ENCODE measurements at regions not wholly inside any gene's neighbourhood (a gene's known extent, or its start where the extent isn't known, plus 50 kb on each side); places are given as distances from the start of the nearest gene placed in this dataset.

DNA sequence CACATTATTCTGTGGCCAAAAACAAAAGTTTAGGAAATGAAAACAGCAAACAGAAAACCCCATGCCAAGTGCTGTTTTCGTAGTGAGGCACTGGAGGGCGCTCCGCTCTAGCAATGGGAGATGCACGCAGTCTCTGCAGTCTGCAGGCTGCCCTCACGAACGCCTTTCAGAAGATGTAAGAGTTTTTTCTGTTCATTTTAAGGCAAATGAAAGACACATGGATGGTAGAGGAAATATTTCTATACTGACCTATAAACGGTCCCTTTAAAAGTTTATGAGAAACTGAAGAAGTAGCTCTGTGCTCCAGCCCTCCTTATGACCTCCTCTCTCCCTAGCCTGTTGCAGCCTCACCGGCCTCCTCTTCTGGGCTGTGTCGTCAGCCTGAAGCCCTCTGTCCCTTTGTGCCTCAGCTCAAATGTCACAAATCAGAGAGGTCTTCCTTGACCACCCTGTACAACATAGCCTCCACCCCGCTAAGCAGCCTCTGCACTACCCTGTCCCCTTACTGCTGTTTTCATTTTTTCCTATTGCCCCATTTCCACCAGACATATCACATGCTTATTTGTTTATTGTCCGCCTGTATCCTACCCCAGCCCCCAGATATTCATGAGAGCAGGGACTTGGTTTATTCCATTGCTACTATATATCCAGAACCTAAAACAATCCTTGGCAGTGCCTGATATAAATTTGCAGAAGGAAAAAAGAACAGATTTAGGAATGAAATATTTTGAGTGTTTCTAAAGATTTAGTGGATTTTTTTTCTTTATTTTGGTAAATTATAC, 116.4 kb downstream of the TM9SF2 start (continued):
- TF ChIP-seq, protein P1, sequence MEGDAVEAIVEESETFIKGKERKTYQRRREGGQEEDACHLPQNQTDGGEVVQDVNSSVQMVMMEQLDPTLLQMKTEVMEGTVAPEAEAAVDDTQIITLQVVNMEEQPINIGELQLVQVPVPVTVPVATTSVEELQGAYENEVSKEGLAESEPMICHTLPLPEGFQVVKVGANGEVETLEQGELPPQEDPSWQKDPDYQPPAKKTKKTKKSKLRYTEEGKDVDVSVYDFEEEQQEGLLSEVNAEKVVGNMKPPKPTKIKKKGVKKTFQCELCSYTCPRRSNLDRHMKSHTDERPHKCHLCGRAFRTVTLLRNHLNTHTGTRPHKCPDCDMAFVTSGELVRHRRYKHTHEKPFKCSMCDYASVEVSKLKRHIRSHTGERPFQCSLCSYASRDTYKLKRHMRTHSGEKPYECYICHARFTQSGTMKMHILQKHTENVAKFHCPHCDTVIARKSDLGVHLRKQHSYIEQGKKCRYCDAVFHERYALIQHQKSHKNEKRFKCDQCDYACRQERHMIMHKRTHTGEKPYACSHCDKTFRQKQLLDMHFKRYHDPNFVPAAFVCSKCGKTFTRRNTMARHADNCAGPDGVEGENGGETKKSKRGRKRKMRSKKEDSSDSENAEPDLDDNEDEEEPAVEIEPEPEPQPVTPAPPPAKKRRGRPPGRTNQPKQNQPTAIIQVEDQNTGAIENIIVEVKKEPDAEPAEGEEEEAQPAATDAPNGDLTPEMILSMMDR (CRISPR knock-in tag; IDR thresholded peaks at IDR 0.05), result peak; percentile 79

DNA sequence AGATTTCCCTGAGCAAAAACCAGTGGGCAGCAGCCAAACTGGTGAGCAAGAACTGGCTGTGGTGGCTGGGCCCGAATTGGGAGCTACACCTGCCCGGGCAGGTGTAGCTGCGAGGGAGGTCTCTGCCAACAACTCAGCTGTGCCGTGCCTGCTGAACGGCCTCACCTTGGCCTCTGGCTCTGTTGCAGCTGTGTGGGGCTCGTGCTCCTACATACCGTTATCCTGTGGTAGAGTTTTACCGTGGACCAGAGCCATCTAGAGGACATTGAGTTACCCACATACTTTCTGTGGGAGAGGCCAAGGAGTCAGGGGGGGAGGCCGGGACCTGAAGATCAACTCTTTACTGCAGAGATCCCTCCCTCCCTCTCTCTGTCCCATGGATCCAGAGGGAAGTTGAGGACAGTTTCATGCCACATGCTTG, 113.2 kb downstream of the TM9SF2 start:
- Histone ChIP-seq H3K9ac (ENCODE audit: insufficient read depth, low read depth, low read length) (no peak overlapping the region), H2AFZ (ENCODE audit: low read length) (no peak overlapping the region), H3K79me2 (ENCODE audit: insufficient read depth, low read length) (peaks cover 2% of the 10 kb centered on the region), H3K4me3 (replicated peaks in 1 of 3; ENCODE audit: insufficient read depth in 1 of 3, low read depth in 2 of 3, low read length in 3 of 3) (peak overlapping the region in 1 of 3 experiments; percentile 46; a peak in 2 of 6 replicates), H3K27ac (ENCODE audit: extremely low read length, insufficient read depth, low read length) (no peak overlapping the region), H3K36me3 (replicated peaks in 1 of 2; ENCODE audit: control insufficient read depth in 1 of 2, insufficient read depth in 2 of 2, low read length in 2 of 2) (no peaks in the 10 kb centered on the region), H3K27me3 (ENCODE audit: control insufficient read depth in 1 of 2, insufficient read depth in 2 of 2, low read length in 2 of 2) (no peaks in the 10 kb centered on the region), H4K20me1 (ENCODE audit: insufficient read depth, low read length) (peaks cover 5% of the 10 kb centered on the region; the same call in 1 of the 2 replicates), H3K4me2 (ENCODE audit: low read depth, low read length) (peak overlapping the region; percentile 61), H3K4me1 (ENCODE audit: insufficient read depth, low read length) (peaks cover 49% of the 10 kb centered on the region), H3K9me3 (ENCODE audit: low read length) (no peaks in the 10 kb centered on the region)
- DNase-seq (ENCODE audit: low spot score), result peak; percentile 76
- no TSS peak for BruUV-seq (replicated peaks)
- in situ Hi-C loops (cut with HindIII; ENCODE audit: extremely low pct_ligation_motif_present, low pct_unique_long_range_greater_than_20kb) (no loop called here), intact Hi-C loops (cut with micrococcal nuclease; ENCODE audit: unreplicated experiment) (loop anchor here (1.0 to 5.0 kb wide), 3 partner anchors 14 to 86 kb away; no protein-coding TSS in a partner anchor)
- no peak for FAIRE-seq
- peak; percentile 98 for ATAC-seq
- 17% methylated on average over 1 of the region's 9 CpGs for WGBS (ENCODE audit: low lambda C conversion rate)
- POLR2A ChIA-PET, result interaction anchor here (1.5 kb wide), 1 partner anchor 8 kb away, joined by 7 read pairs; the partner anchor contains the start of gene CLYBL
- CTCF ChIA-PET (ENCODE audit: low intra/inter-chr PET ratio, low total read pairs), result interaction anchor here (1.1 to 1.9 kb wide), 3 partner anchors 14 to 86 kb away, joined by 4 to 8 read pairs (median 4); no protein-coding TSS in a partner anchor
- TF ChIP-seq KMT2B (CRISPR knock-in tag; IDR thresholded peaks at IDR 0.05), result 0 out of 2 replicates have a peak, but pooled peaks have one; percentile 25
- TF ChIP-seq RAD21 (CRISPR knock-in tag; IDR thresholded peaks at IDR 0.05), result peak; percentile 74; the same call in 1 of the 2 replicates
- TF ChIP-seq POLR2AphosphoS2 (IDR thresholded peaks at IDR 0.05; ENCODE audit: low read depth, low read length), result no peak
- peak; percentile 30; the same call in 1 of the 2 replicates for TF ChIP-seq KDM5B (CRISPR knock-in tag; IDR thresholded peaks at IDR 0.05; ENCODE audit: borderline replicate concordance)
- TF ChIP-seq, protein P2, sequence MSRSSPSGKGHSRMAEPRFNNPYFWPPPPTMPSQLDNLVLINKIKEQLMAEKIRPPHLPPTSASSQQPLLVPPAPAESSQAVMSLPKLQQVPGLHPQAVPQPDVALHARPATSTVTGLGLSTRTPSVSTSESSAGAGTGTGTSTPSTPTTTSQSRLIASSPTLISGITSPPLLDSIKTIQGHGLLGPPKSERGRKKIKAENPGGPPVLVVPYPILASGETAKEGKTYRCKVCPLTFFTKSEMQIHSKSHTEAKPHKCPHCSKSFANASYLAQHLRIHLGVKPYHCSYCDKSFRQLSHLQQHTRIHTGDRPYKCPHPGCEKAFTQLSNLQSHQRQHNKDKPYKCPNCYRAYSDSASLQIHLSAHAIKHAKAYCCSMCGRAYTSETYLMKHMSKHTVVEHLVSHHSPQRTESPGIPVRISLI (CRISPR knock-in tag; IDR thresholded peaks at IDR 0.05; ENCODE audit: borderline replicate concordance), result no peak
- 0 out of 2 replicates have a peak, but pooled peaks have one; percentile 28 for TF ChIP-seq GZF1 (CRISPR knock-in tag; IDR thresholded peaks at IDR 0.05)
- TF ChIP-seq ZNF782 (CRISPR knock-in tag; IDR thresholded peaks at IDR 0.05; ENCODE audit: borderline replicate concordance), result 0 out of 2 replicates have a peak, but pooled peaks have one; percentile 29
- TF ChIP-seq, protein P3, sequence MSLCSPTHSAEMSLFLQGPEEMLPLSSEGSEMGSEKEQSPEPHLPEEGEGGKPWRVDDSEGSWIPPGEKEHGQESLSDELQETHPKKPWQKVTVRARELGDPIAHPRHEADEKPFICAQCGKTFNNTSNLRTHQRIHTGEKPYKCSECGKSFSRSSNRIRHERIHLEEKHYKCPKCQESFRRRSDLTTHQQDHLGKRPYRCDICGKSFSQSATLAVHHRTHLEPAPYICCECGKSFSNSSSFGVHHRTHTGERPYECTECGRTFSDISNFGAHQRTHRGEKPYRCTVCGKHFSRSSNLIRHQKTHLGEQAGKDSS (CRISPR knock-in tag; IDR thresholded peaks at IDR 0.05; ENCODE audit: borderline replicate concordance, low read depth), result peak; percentile 76; the same call in 1 of the 2 replicates
- TF ChIP-seq ZNF556 (CRISPR knock-in tag; IDR thresholded peaks at IDR 0.05; ENCODE audit: borderline replicate concordance), result no peak
- peak; percentile 69 for TF ChIP-seq ZEB1 (IDR thresholded peaks at IDR 0.05; ENCODE audit: insufficient replicate concordance, low read depth)
- no peak for TF ChIP-seq ZNF383 (CRISPR knock-in tag; IDR thresholded peaks at IDR 0.05; ENCODE audit: borderline replicate concordance)
- 0 out of 2 replicates have a peak, but pooled peaks have one; percentile 33 for TF ChIP-seq ZFY (CRISPR knock-in tag; IDR thresholded peaks at IDR 0.05)
